ENCODE measurements at regions not wholly inside any gene's neighbourhood (a gene's known extent, or its start where the extent isn't known, plus 50 kb on each side); places are given as distances from the start of the nearest gene placed in this dataset.

DNA sequence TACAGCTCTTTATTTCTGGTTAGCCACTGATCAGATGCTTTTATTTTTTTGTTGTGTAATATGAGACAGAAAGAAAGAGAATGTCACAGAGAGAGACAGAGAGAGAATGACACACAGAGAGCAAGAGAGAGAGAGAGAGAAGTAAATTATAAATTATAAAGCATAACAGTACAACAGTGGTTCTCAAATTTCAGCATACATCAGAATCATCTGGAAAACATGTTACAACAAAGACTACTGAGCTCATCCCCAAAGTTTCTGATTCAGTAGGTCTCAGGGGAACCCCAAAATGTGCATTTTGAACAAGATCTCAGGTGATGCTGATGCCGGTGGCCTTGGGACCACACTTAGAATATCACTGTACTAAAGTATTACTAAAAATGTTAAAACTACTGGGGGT lies 245.8 kb upstream of the DIAPH2 start:
- H3K4me3 ChIP-seq (ENCODE audit: insufficient read depth, low read depth, low read length): no peak overlapping the region
- no peaks in the 10 kb centered on the region for H3K27me3 ChIP-seq (ENCODE audit: insufficient read depth, low read length)
- no peaks in the 10 kb centered on the region for H3K36me3 Mint-ChIP-seq (ENCODE audit: low read depth, unreplicated experiment)
- H3K79me2 ChIP-seq (ENCODE audit: insufficient read depth, low read length): no peaks in the 10 kb centered on the region
- H3K9me3 Mint-ChIP-seq (ENCODE audit: unreplicated experiment): no peaks in the 10 kb centered on the region
- H2AFZ ChIP-seq (ENCODE audit: low read depth, low read length): no peak overlapping the region
- H3K9me3 ChIP-seq (ENCODE audit: insufficient read depth, low read depth, low read length): no peaks in the 10 kb centered on the region
- H4K20me1 ChIP-seq (ENCODE audit: insufficient read depth, low read length): no peaks in the 10 kb centered on the region
- TF ChIP-seq, protein P1, sequence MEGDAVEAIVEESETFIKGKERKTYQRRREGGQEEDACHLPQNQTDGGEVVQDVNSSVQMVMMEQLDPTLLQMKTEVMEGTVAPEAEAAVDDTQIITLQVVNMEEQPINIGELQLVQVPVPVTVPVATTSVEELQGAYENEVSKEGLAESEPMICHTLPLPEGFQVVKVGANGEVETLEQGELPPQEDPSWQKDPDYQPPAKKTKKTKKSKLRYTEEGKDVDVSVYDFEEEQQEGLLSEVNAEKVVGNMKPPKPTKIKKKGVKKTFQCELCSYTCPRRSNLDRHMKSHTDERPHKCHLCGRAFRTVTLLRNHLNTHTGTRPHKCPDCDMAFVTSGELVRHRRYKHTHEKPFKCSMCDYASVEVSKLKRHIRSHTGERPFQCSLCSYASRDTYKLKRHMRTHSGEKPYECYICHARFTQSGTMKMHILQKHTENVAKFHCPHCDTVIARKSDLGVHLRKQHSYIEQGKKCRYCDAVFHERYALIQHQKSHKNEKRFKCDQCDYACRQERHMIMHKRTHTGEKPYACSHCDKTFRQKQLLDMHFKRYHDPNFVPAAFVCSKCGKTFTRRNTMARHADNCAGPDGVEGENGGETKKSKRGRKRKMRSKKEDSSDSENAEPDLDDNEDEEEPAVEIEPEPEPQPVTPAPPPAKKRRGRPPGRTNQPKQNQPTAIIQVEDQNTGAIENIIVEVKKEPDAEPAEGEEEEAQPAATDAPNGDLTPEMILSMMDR (IDR thresholded peaks at IDR 0.05; ENCODE audit: insufficient read depth, low read depth, low read length): no peak
- TF ChIP-seq EZH2 (IDR thresholded peaks at IDR 0.05; ENCODE audit: insufficient read depth, low read length): no peak
- H3K36me3 ChIP-seq (ENCODE audit: insufficient read depth, low read length): no peaks in the 10 kb centered on the region
- H3K27ac ChIP-seq (ENCODE audit: low read depth, low read length): no peak overlapping the region
- H3K9ac ChIP-seq (ENCODE audit: low read length): no peak overlapping the region
- H3K27me3 Mint-ChIP-seq (ENCODE audit: low read depth, unreplicated experiment): no peaks in the 10 kb centered on the region
- DNase-seq (ENCODE audit: low read depth) (no peak), FAIRE-seq (no peak)
- no peak overlapping the region for H3K4me2 ChIP-seq (ENCODE audit: low read length)
- no peak overlapping the region for H3K4me3 Mint-ChIP-seq (ENCODE audit: unreplicated experiment)
- no peak overlapping the region for H3K27ac Mint-ChIP-seq (ENCODE audit: unreplicated experiment)
- H3K4me1 ChIP-seq (ENCODE audit: insufficient read depth, low read length): peaks cover 10% of the 10 kb centered on the region
- peaks cover 29% of the 10 kb centered on the region for H3K4me1 Mint-ChIP-seq (ENCODE audit: low read depth, unreplicated experiment)

GRCh38 chrX:96440941-96441340 lies 243.7 kb upstream of the DIAPH2 start:
- peaks cover 21% of the 10 kb centered on the region for H3K4me1 Mint-ChIP-seq (ENCODE audit: low read depth, unreplicated experiment)
- no peaks in the 10 kb centered on the region for H3K27me3 ChIP-seq (ENCODE audit: insufficient read depth, low read length)
- peaks cover 4% of the 10 kb centered on the region for H3K4me1 ChIP-seq (ENCODE audit: insufficient read depth, low read length)
- H3K4me3 ChIP-seq (ENCODE audit: insufficient read depth, low read depth, low read length): no peak overlapping the region
- no peaks in the 10 kb centered on the region for H3K79me2 ChIP-seq (ENCODE audit: insufficient read depth, low read length)
- no peaks in the 10 kb centered on the region for H3K36me3 ChIP-seq (ENCODE audit: insufficient read depth, low read length)
- no peaks in the 10 kb centered on the region for H3K36me3 Mint-ChIP-seq (ENCODE audit: low read depth, unreplicated experiment)
- no peak overlapping the region for H3K9ac ChIP-seq (ENCODE audit: low read length)
- H3K27me3 Mint-ChIP-seq (ENCODE audit: low read depth, unreplicated experiment): no peaks in the 10 kb centered on the region
- H3K27ac ChIP-seq (ENCODE audit: low read depth, low read length): no peak overlapping the region
- FAIRE-seq (no peak), DNase-seq (ENCODE audit: low read depth) (no peak)
- H3K9me3 Mint-ChIP-seq (ENCODE audit: unreplicated experiment): no peaks in the 10 kb centered on the region
- no peak for TF ChIP-seq EZH2 (IDR thresholded peaks at IDR 0.05; ENCODE audit: insufficient read depth, low read length)
- TF ChIP-seq, protein P1 (IDR thresholded peaks at IDR 0.05; ENCODE audit: insufficient read depth, low read depth, low read length): no peak
- H3K27ac Mint-ChIP-seq (ENCODE audit: unreplicated experiment): no peak overlapping the region
- no peaks in the 10 kb centered on the region for H4K20me1 ChIP-seq (ENCODE audit: insufficient read depth, low read length)
- no peak overlapping the region for H3K4me2 ChIP-seq (ENCODE audit: low read length)
- no peak overlapping the region for H3K4me3 Mint-ChIP-seq (ENCODE audit: unreplicated experiment)
- no peaks in the 10 kb centered on the region for H3K9me3 ChIP-seq (ENCODE audit: insufficient read depth, low read depth, low read length)
- H2AFZ ChIP-seq (ENCODE audit: low read depth, low read length): no peak overlapping the region

GRCh38 chrX:96445531-96446065 lies 239.0 kb upstream of the DIAPH2 start:
- Histone ChIP-seq H2AFZ (ENCODE audit: low read depth, low read length) (no peak overlapping the region), H3K4me2 (ENCODE audit: low read length) (no peak overlapping the region), H3K36me3 (ENCODE audit: insufficient read depth, low read length) (no peaks in the 10 kb centered on the region), H3K79me2 (ENCODE audit: insufficient read depth, low read length) (no peaks in the 10 kb centered on the region), H3K27ac (ENCODE audit: low read depth, low read length) (no peak overlapping the region), H3K9ac (ENCODE audit: low read length) (no peak overlapping the region), H3K9me3 (ENCODE audit: insufficient read depth, low read depth, low read length) (no peaks in the 10 kb centered on the region), H3K27me3 (ENCODE audit: insufficient read depth, low read length) (no peaks in the 10 kb centered on the region), H4K20me1 (ENCODE audit: insufficient read depth, low read length) (no peaks in the 10 kb centered on the region), H3K4me3 (ENCODE audit: insufficient read depth, low read depth, low read length) (no peak overlapping the region), H3K4me1 (ENCODE audit: insufficient read depth, low read length) (no peaks in the 10 kb centered on the region)
- Mint-ChIP-seq H3K4me3 (ENCODE audit: unreplicated experiment) (no peak overlapping the region), H3K4me1 (ENCODE audit: low read depth, unreplicated experiment) (peaks cover 8% of the 10 kb centered on the region), H3K27me3 (ENCODE audit: low read depth, unreplicated experiment) (no peaks in the 10 kb centered on the region), H3K36me3 (ENCODE audit: low read depth, unreplicated experiment) (no peaks in the 10 kb centered on the region), H3K27ac (ENCODE audit: unreplicated experiment) (no peak overlapping the region), H3K9me3 (ENCODE audit: unreplicated experiment) (no peaks in the 10 kb centered on the region)
- FAIRE-seq: peak; percentile 41
- TF ChIP-seq EZH2 (IDR thresholded peaks at IDR 0.05; ENCODE audit: insufficient read depth, low read length): no peak
- TF ChIP-seq, protein P1 (IDR thresholded peaks at IDR 0.05; ENCODE audit: insufficient read depth, low read depth, low read length): no peak
- DNase-seq (ENCODE audit: low read depth): no peak

Measured in astrocyte (in vitro differentiated cells and primary cell).